Peyer's patch (tissue), 4 donors: ENCODE measurements at regions not wholly inside any gene's neighbourhood (a gene's known extent, or its start where the extent isn't known, plus 50 kb on each side); places are given as distances from the start of the nearest gene placed in this dataset.

ENCODE experiments used
- CTCF ChIP-seq, 6 experiments: fragments of 450-650 bp in 4 of 6; fragments of 200-600 bp in 2 of 6; sonication (generic) in 1 of 6; IDR thresholded peaks; one replicate each; pipeline ENCODE4 v1.5.1; 2017 to 2019; ENCODE audit warnings: antibody characterized with exemption in 6 of 6, mild to moderate bottlenecking in 3 of 6, moderate library complexity in 1 of 6
- POLR2A ChIP-seq, 2 donors: fragments of 450-650 bp; IDR thresholded peaks; one replicate each; pipeline ENCODE4 v1.5.1; 2017; ENCODE audit warnings: antibody characterized with exemption in 2 of 2, mild to moderate bottlenecking in 2 of 2, moderate library complexity in 2 of 2

- no peak for TF ChIP-seq CTCF (IDR thresholded peaks at IDR 0.05)
- no peak for TF ChIP-seq POLR2A (IDR thresholded peaks at IDR 0.05)
Measured at GRCh38 chr18:24628326-24628725, 167.9 kb downstream of the HRH4 start.
